Mesendoderm (in vitro differentiated cells): ENCODE measurements at regions not wholly inside any gene's neighbourhood (a gene's known extent, or its start where the extent isn't known, plus 50 kb on each side); places are given as distances from the start of the nearest gene placed in this dataset.

Experiments used
- DNase-seq: peaks from one replicate; pipeline ENCODE4 v3.0.0; 2013
- H2AK5ac ChIP-seq: 2 replicates; pipeline ENCODE4 v1.6.1; 2013; ENCODE audit warnings: low read length, inconsistent platforms
- H2BK120ac ChIP-seq: 2 replicates; pipeline ENCODE4 v1.6.1; 2013; ENCODE audit warnings: low read depth, mild to moderate bottlenecking, low read length, moderate library complexity, mixed read lengths
- H2BK15ac ChIP-seq: replicated peaks from 2 replicates; pipeline ENCODE4 v1.6.1; 2013; ENCODE audit warnings: low read depth, mild to moderate bottlenecking, moderate library complexity
- H2BK5ac ChIP-seq: 2 replicates; pipeline ENCODE4 v1.6.1; 2013; ENCODE audit warnings: low read length, inconsistent platforms
- H3K18ac ChIP-seq: 2 replicates; pipeline ENCODE4 v1.6.1; 2013; ENCODE audit warnings: mild to moderate bottlenecking, low read length, mixed read lengths
- H3K23ac ChIP-seq: one replicate; pipeline ENCODE4 v1.6.1; 2013; ENCODE audit warnings: low read length
- H3K27ac ChIP-seq: 2 replicates; pipeline ENCODE4 v1.5.1; 2013; ENCODE audit warnings: low read depth, mild to moderate bottlenecking, inconsistent platforms, low read length, moderate library complexity
- H3K27me3 ChIP-seq: 2 replicates; pipeline ENCODE4 v1.6.1; 2013; ENCODE audit warnings: low read length, control low read depth, mild to moderate bottlenecking, inconsistent platforms; ENCODE audit not compliant: insufficient read depth, poor library complexity
- H3K36me3 ChIP-seq: 2 replicates; pipeline ENCODE4 v1.6.1; 2013; ENCODE audit warnings: low read length, inconsistent platforms; ENCODE audit not compliant: control insufficient read depth, insufficient read depth
- H3K4ac ChIP-seq: one replicate; pipeline ENCODE4 v1.6.1; 2013; ENCODE audit warnings: low read depth, mild to moderate bottlenecking, low read length, moderate library complexity
- H3K4me1 ChIP-seq: 2 replicates; pipeline ENCODE4 v1.6.1; 2013; ENCODE audit warnings: low read depth, low read length, inconsistent platforms; ENCODE audit not compliant: control insufficient read depth
- H3K4me2 ChIP-seq: 2 replicates; pipeline ENCODE4 v1.6.1; 2013; ENCODE audit warnings: low read length
- H3K4me3 ChIP-seq: 2 replicates; pipeline ENCODE4 v1.5.1; 2013; ENCODE audit warnings: mild to moderate bottlenecking, low read length
- H3K56ac ChIP-seq: one replicate; pipeline ENCODE4 v1.6.1; 2013; ENCODE audit warnings: low read length
- H3K79me1 ChIP-seq: 2 replicates; pipeline ENCODE4 v1.6.1; 2013; ENCODE audit warnings: low read length, inconsistent platforms
- H3K79me2 ChIP-seq: 2 replicates; pipeline ENCODE4 v1.6.1; 2013; ENCODE audit warnings: mild to moderate bottlenecking, low read length; ENCODE audit not compliant: control insufficient read depth, insufficient read depth
- H3K9ac ChIP-seq: 2 replicates; pipeline ENCODE4 v1.6.1; 2013; ENCODE audit warnings: low read length, inconsistent platforms
- H4K5ac ChIP-seq: one replicate; pipeline ENCODE4 v1.6.1; 2013; ENCODE audit warnings: low read length
- H4K8ac ChIP-seq: one replicate; pipeline ENCODE4 v1.6.1; 2013; ENCODE audit warnings: low read depth, mild to moderate bottlenecking, control low read depth, low read length, moderate library complexity
- WGBS: extraction: QIAGEN DNeasy Blood & Tissue Kit; methylation state at CpG from one replicate; pipeline ENCODE4 v1.1.7; 2013; ENCODE audit warnings: low lambda C conversion rate, missing lambda C conversion rate; ENCODE audit not compliant: insufficient coverage; ENCODE audit errors: extremely low coverage; 5-methylcytosine and 5-hydroxymethylcytosine counted together

GRCh38 chr2:226180281-226180884, 619.2 kb downstream of the IRS1 start:
- H3K4me1 ChIP-seq, result no peaks in the 10 kb centered on the region
- H4K8ac ChIP-seq, result no peak overlapping the region
- no peak overlapping the region for H2AK5ac ChIP-seq
- H2BK15ac ChIP-seq, result no peak overlapping the region
- no peak overlapping the region for H3K4me3 ChIP-seq
- no peaks in the 10 kb centered on the region for H3K79me1 ChIP-seq
- no peaks in the 10 kb centered on the region for H3K36me3 ChIP-seq
- H3K27me3 ChIP-seq, result no peaks in the 10 kb centered on the region
- no peak overlapping the region for H4K5ac ChIP-seq
- no CpG with 5 or more reads among the region's 11 CpGs for WGBS
- H2BK5ac ChIP-seq, result no peak overlapping the region
- H3K4ac ChIP-seq, result no peak overlapping the region
- H3K56ac ChIP-seq, result no peak overlapping the region
- DNase-seq, result no peak
- H3K23ac ChIP-seq, result no peak overlapping the region
- H3K18ac ChIP-seq, result no peak overlapping the region
- H3K9ac ChIP-seq, result no peak overlapping the region
- H3K27ac ChIP-seq, result no peak overlapping the region
- H3K4me2 ChIP-seq, result no peak overlapping the region
- no peak overlapping the region for H2BK120ac ChIP-seq
- no peaks in the 10 kb centered on the region for H3K79me2 ChIP-seq

- H3K79me1 ChIP-seq, result no peaks in the 10 kb centered on the region
- H3K18ac ChIP-seq, result no peak overlapping the region
- H3K36me3 ChIP-seq, result no peaks in the 10 kb centered on the region
- no peak overlapping the region for H2BK15ac ChIP-seq
- no peak overlapping the region for H3K23ac ChIP-seq
- H3K4me3 ChIP-seq, result no peak overlapping the region
- no peak overlapping the region for H3K27ac ChIP-seq
- no peak overlapping the region for H3K4me2 ChIP-seq
- no peaks in the 10 kb centered on the region for H3K79me2 ChIP-seq
- DNase-seq, result no peak
- H3K56ac ChIP-seq, result no peak overlapping the region
- H4K5ac ChIP-seq, result no peak overlapping the region
- no peak overlapping the region for H3K4ac ChIP-seq
- H2BK5ac ChIP-seq, result no peak overlapping the region
- no peak overlapping the region for H2AK5ac ChIP-seq
- H3K9ac ChIP-seq, result no peak overlapping the region
- no peak overlapping the region for H2BK120ac ChIP-seq
- no peak overlapping the region for H4K8ac ChIP-seq
- no CpG with 5 or more reads among the region's 1 CpG for WGBS
- no peaks in the 10 kb centered on the region for H3K4me1 ChIP-seq
- no peaks in the 10 kb centered on the region for H3K27me3 ChIP-seq
Observed at GRCh38 chr2:226179010-226179409, 620.6 kb downstream of the IRS1 start.

- Histone ChIP-seq H3K18ac (no peak overlapping the region), H3K23ac (no peak overlapping the region), H3K27me3 (no peaks in the 10 kb centered on the region), H3K9ac (no peak overlapping the region), H2BK120ac (no peak overlapping the region), H3K79me1 (no peaks in the 10 kb centered on the region), H3K4me2 (no peak overlapping the region), H3K4ac (no peak overlapping the region), H4K5ac (no peak overlapping the region), H3K27ac (no peak overlapping the region), H3K4me3 (no peak overlapping the region), H3K79me2 (no peaks in the 10 kb centered on the region), H2AK5ac (no peak overlapping the region), H2BK5ac (no peak overlapping the region), H3K4me1 (no peaks in the 10 kb centered on the region), H3K36me3 (no peaks in the 10 kb centered on the region), H3K56ac (no peak overlapping the region), H2BK15ac (no peak overlapping the region), H4K8ac (no peak overlapping the region)
- no CpG with 5 or more reads among the region's 3 CpGs for WGBS
- DNase-seq, result no peak
Observed at GRCh38 chr2:226176283-226176984, 623.2 kb downstream of the IRS1 start.

GRCh38 chr2:226174390-226174789, 625.2 kb downstream of the IRS1 start:
- Histone ChIP-seq H3K4me2 (no peak overlapping the region), H4K8ac (no peak overlapping the region), H3K79me2 (no peaks in the 10 kb centered on the region), H3K4ac (no peak overlapping the region), H2BK120ac (no peak overlapping the region), H2BK15ac (no peak overlapping the region), H2BK5ac (no peak overlapping the region), H3K4me1 (no peaks in the 10 kb centered on the region), H3K56ac (no peak overlapping the region), H3K9ac (no peak overlapping the region), H3K36me3 (no peaks in the 10 kb centered on the region), H3K79me1 (no peaks in the 10 kb centered on the region), H3K27ac (no peak overlapping the region), H3K27me3 (no peaks in the 10 kb centered on the region), H3K23ac (no peak overlapping the region), H2AK5ac (no peak overlapping the region), H4K5ac (no peak overlapping the region), H3K4me3 (no peak overlapping the region), H3K18ac (no peak overlapping the region)
- whole genome bisulfite sequencing, result no CpG with 5 or more reads among the region's 1 CpG
- DNase-seq, result no peak

- H3K4me3 ChIP-seq, result no peak overlapping the region
- H4K8ac ChIP-seq, result no peak overlapping the region
- no peak for DNase-seq
- no peak overlapping the region for H3K18ac ChIP-seq
- H3K27me3 ChIP-seq, result no peaks in the 10 kb centered on the region
- no peak overlapping the region for H4K5ac ChIP-seq
- H3K4ac ChIP-seq, result no peak overlapping the region
- no peak overlapping the region for H3K56ac ChIP-seq
- no peak overlapping the region for H2BK15ac ChIP-seq
- H2AK5ac ChIP-seq, result no peak overlapping the region
- no peak overlapping the region for H2BK5ac ChIP-seq
- no peak overlapping the region for H3K9ac ChIP-seq
- H3K36me3 ChIP-seq, result no peaks in the 10 kb centered on the region
- H3K4me1 ChIP-seq, result no peaks in the 10 kb centered on the region
- no CpG with 5 or more reads among the region's 4 CpGs for WGBS
- H3K23ac ChIP-seq, result no peak overlapping the region
- H3K27ac ChIP-seq, result no peak overlapping the region
- no peak overlapping the region for H2BK120ac ChIP-seq
- no peak overlapping the region for H3K4me2 ChIP-seq
- no peaks in the 10 kb centered on the region for H3K79me2 ChIP-seq
- no peaks in the 10 kb centered on the region for H3K79me1 ChIP-seq
Observed at GRCh38 chr2:226172939-226173338, 626.7 kb downstream of the IRS1 start.

- H4K5ac ChIP-seq, result no peak overlapping the region
Observed at GRCh38 chr2:226172309-226172708, 627.3 kb downstream of the IRS1 start.

More at GRCh38 chr2:226172309-226172708, 627.3 kb downstream of the IRS1 start:
- Histone ChIP-seq H2BK15ac (no peak overlapping the region), H2BK5ac (no peak overlapping the region), H2AK5ac (no peak overlapping the region), H3K4ac (no peak overlapping the region), H3K56ac (no peak overlapping the region), H3K36me3 (no peaks in the 10 kb centered on the region), H3K4me3 (no peak overlapping the region), H4K8ac (no peak overlapping the region), H3K23ac (no peak overlapping the region), H3K9ac (no peak overlapping the region), H3K4me1 (no peaks in the 10 kb centered on the region), H3K4me2 (no peak overlapping the region), H3K27me3 (no peaks in the 10 kb centered on the region), H3K79me2 (no peaks in the 10 kb centered on the region), H3K18ac (peak overlapping the region; percentile 60), H3K79me1 (no peaks in the 10 kb centered on the region), H2BK120ac (peak overlapping the region; percentile 28), H3K27ac (no peak overlapping the region)
- no peak for DNase-seq
- WGBS, result no CpG with 5 or more reads among the region's 4 CpGs
